OCI-LY7 (cell line): ENCODE measurements at regions not wholly inside any gene's neighbourhood (a gene's known extent, or its start where the extent isn't known, plus 50 kb on each side); places are given as distances from the start of the nearest gene placed in this dataset.

Experiments used
- BruUV-seq: library from RNA; stranded (reverse); fragments of 400-500 nt; replicated peaks from 2 replicates; lab custom pipeline; 2021; lab: Mats Ljungman, UMichigan
- CTCF ChIA-PET: fragments of 300-600 bp; sonication (Branson Sonifier 250); formaldehyde crosslinking; loops from one replicate; lab custom pipeline; 2022; ENCODE audit warnings: antibody characterized with exemption; ENCODE audit not compliant: unreplicated experiment; lab: Charles Lee
- POLR2A ChIA-PET: fragments of 300-600 bp; sonication (Branson Sonifier 250); formaldehyde crosslinking; loops from one replicate; lab custom pipeline; 2022; ENCODE audit warnings: antibody characterized with exemption; lab: Charles Lee
- DNase-seq: peaks from one replicate; pipeline ENCODE4 v3.0.0-alpha.2; 2015; ENCODE audit warnings: low spot score
- H2AFZ ChIP-seq: fragments of 200-600 bp; sonication (generic), shearing (Covaris generic); 2 replicates; pipeline ENCODE4 v1.6.1; 2014; ENCODE audit warnings: mild to moderate bottlenecking, antibody characterized with exemption, low read length, moderate library complexity
- H3K27ac ChIP-seq: fragments of 200-600 bp; sonication (generic); 2 replicates; pipeline ENCODE4 v1.5.1; 2014; ENCODE audit warnings: mixed run types, low read depth, mild to moderate bottlenecking, moderate library complexity, low read length, inconsistent platforms; ENCODE audit not compliant: poor library complexity, severe bottlenecking
- H3K36me3 ChIP-seq: fragments of 200-600 bp; sonication (generic); 2 replicates; pipeline ENCODE4 v1.6.1; 2014; ENCODE audit warnings: mild to moderate bottlenecking, antibody characterized with exemption, low read length, moderate library complexity, mixed read lengths; ENCODE audit not compliant: insufficient read depth
- H3K4me1 ChIP-seq: fragments of 200-600 bp; sonication (generic); 2 replicates; pipeline ENCODE4 v1.5.1; 2014; ENCODE audit warnings: mild to moderate bottlenecking, low read length; ENCODE audit not compliant: insufficient read depth, poor library complexity, severe bottlenecking
- H3K4me2 ChIP-seq: fragments of 200-600 bp; sonication (generic); 2 replicates; pipeline ENCODE4 v1.6.1; 2014; ENCODE audit warnings: mild to moderate bottlenecking, low read length
- H3K4me3 ChIP-seq: fragments of 200-600 bp; sonication (generic); 2 replicates; pipeline ENCODE4 v1.5.1; 2014; ENCODE audit warnings: mild to moderate bottlenecking, low read depth, low read length; ENCODE audit not compliant: poor library complexity, severe bottlenecking
- H3K79me2 ChIP-seq: fragments of 200-600 bp; sonication (generic); 2 replicates; pipeline ENCODE4 v1.6.1; 2016; ENCODE audit warnings: low read depth, mild to moderate bottlenecking, low read length, moderate library complexity, mixed read lengths; ENCODE audit not compliant: insufficient read depth
- H3K9me2 ChIP-seq: fragments of 200-600 bp; sonication (generic); 2 replicates; pipeline ENCODE4 v1.6.1; 2016; ENCODE audit warnings: mild to moderate bottlenecking, low read length, mixed read lengths; ENCODE audit not compliant: insufficient read depth
- H3K9me3 ChIP-seq: fragments of 200-600 bp; sonication (generic); 2 replicates; pipeline ENCODE4 v1.6.1; 2014; ENCODE audit warnings: mild to moderate bottlenecking, mixed run types, low read length, mixed read lengths
- H4K20me1 ChIP-seq: fragments of 200-600 bp; sonication (generic); 2 replicates; pipeline ENCODE4 v1.6.1; 2014; ENCODE audit warnings: mild to moderate bottlenecking, antibody characterized with exemption, low read length, moderate library complexity, mixed read lengths; ENCODE audit not compliant: insufficient read depth
- EZH2phosphoT487 ChIP-seq: fragments of 200-600 bp; sonication (generic); IDR thresholded peaks from 2 replicates; pipeline ENCODE4 v1.6.1; 2018; ENCODE audit warnings: low read depth, borderline replicate concordance, mild to moderate bottlenecking, mixed run types, antibody characterized with exemption, low read length, moderate library complexity, mixed read lengths
- intact Hi-C: fragments of 100-400 bp; cut with micrococcal nuclease; formaldehyde crosslinking; loops from one replicate; pipeline ENCODE4 v1.10.0; 2022; ENCODE audit not compliant: unreplicated experiment
- TF ChIP-seq, protein P1 (sequence below): fragments of 200-600 bp; sonication (generic); conservative IDR thresholded peaks from 2 replicates; pipeline ENCODE4 v1.5.1; 2014; ENCODE audit warnings: mild to moderate bottlenecking, antibody characterized with exemption, low read length, moderate library complexity, mixed read lengths

DNA sequence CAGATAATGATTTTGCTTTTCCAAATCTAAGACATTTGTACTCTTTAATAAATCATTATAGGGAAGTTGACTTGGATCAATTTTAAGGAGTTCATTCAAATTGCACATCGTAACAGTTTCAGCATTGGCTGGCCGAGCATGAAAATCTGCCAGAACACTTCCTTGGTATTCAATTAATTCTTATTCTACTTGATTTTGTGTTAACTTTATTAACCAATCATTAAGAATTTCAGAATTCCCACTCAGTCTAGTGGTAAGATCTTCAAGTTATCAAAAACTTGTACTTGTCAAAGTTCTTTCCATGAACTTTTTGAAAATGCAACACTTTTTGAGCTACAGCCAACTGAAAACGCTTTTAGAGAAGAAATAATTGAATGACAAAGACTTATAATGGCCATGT is 565.8 kb downstream of the TLE1 start:
- BruUV-seq: no TSS peak
- no peak for DNase-seq
- Histone ChIP-seq H3K36me3 (no peaks in the 10 kb centered on the region), H3K27ac (no peak overlapping the region), H3K4me2 (no peak overlapping the region), H2AFZ (no peak overlapping the region), H3K4me1 (no peaks in the 10 kb centered on the region), H3K79me2 (no peaks in the 10 kb centered on the region), H3K9me2 (no peaks in the 10 kb centered on the region), H3K9me3 (no peaks in the 10 kb centered on the region), H4K20me1 (no peaks in the 10 kb centered on the region), H3K4me3 (no peak overlapping the region)
- ChIA-PET CTCF (no interaction called here), POLR2A (no interaction called here)
- TF ChIP-seq EZH2phosphoT487: no peak
- TF ChIP-seq, protein P1, sequence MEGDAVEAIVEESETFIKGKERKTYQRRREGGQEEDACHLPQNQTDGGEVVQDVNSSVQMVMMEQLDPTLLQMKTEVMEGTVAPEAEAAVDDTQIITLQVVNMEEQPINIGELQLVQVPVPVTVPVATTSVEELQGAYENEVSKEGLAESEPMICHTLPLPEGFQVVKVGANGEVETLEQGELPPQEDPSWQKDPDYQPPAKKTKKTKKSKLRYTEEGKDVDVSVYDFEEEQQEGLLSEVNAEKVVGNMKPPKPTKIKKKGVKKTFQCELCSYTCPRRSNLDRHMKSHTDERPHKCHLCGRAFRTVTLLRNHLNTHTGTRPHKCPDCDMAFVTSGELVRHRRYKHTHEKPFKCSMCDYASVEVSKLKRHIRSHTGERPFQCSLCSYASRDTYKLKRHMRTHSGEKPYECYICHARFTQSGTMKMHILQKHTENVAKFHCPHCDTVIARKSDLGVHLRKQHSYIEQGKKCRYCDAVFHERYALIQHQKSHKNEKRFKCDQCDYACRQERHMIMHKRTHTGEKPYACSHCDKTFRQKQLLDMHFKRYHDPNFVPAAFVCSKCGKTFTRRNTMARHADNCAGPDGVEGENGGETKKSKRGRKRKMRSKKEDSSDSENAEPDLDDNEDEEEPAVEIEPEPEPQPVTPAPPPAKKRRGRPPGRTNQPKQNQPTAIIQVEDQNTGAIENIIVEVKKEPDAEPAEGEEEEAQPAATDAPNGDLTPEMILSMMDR: no peak
- intact Hi-C loops: no loop called here

GRCh38 chr9:81122749-81123148 is 566.6 kb downstream of the TLE1 start:
- no peaks in the 10 kb centered on the region for H3K4me1 ChIP-seq
- no peak overlapping the region for H2AFZ ChIP-seq
- no peaks in the 10 kb centered on the region for H3K9me2 ChIP-seq
- no TSS peak for BruUV-seq
- H3K9me3 ChIP-seq: no peaks in the 10 kb centered on the region
- H3K79me2 ChIP-seq: no peaks in the 10 kb centered on the region
- intact Hi-C loops: no loop called here
- ChIA-PET POLR2A (no interaction called here), CTCF (no interaction called here)
- H4K20me1 ChIP-seq: no peaks in the 10 kb centered on the region
- H3K27ac ChIP-seq: no peak overlapping the region
- no peak overlapping the region for H3K4me2 ChIP-seq
- H3K36me3 ChIP-seq: no peaks in the 10 kb centered on the region
- TF ChIP-seq EZH2phosphoT487: no peak
- TF ChIP-seq, protein P1: no peak
- no peak overlapping the region for H3K4me3 ChIP-seq
- no peak for DNase-seq

- Histone ChIP-seq H2AFZ (no peak overlapping the region), H3K4me1 (no peaks in the 10 kb centered on the region), H3K4me2 (no peak overlapping the region), H3K27ac (no peak overlapping the region), H3K4me3 (no peak overlapping the region), H3K36me3 (no peaks in the 10 kb centered on the region), H4K20me1 (no peaks in the 10 kb centered on the region), H3K9me2 (no peaks in the 10 kb centered on the region), H3K9me3 (no peaks in the 10 kb centered on the region), H3K79me2 (no peaks in the 10 kb centered on the region)
- TF ChIP-seq, protein P1: no peak
- no peak for TF ChIP-seq EZH2phosphoT487
- CTCF ChIA-PET: no interaction called here
- intact Hi-C loops: no loop called here
- POLR2A ChIA-PET: interaction anchor here (0.7 kb wide), 1 partner anchor 18 kb away, joined by 4 read pairs; no protein-coding TSS in a partner anchor
- no peak for DNase-seq
- BruUV-seq: no TSS peak
These were observed 569.8 kb downstream of the TLE1 start for GRCh38 chr9:81119591-81119990.
